C4-2B (cell line): ENCODE measurements at regions not wholly inside any gene's neighbourhood (a gene's known extent, or its start where the extent isn't known, plus 50 kb on each side); places are given as distances from the start of the nearest gene placed in this dataset.

Experiments
- CTCF ChIP-seq: fragments of 450-650 bp; conservative IDR thresholded peaks from 2 replicates; pipeline ENCODE4 v1.5.1; 2017; ENCODE audit warnings: mild to moderate bottlenecking
- ZFX ChIP-seq: fragments of 450-650 bp; IDR thresholded peaks from 2 replicates; pipeline ENCODE4 v1.6.1; 2017

GRCh38 chr16:54847207-54847606, 83.5 kb upstream of the IRX5 start:
- no peak for TF ChIP-seq CTCF
- TF ChIP-seq ZFX = no peak
